Activated naive CD4-positive, alpha-beta T cell treated with anti-CD3 and anti-CD28 coated beads, Interleukin-2, amount 10 ng/mL, durations not matched to agents 7 days and 5 days (primary cell): ENCODE measurements at regions not wholly inside any gene's neighbourhood (a gene's known extent, or its start where the extent isn't known, plus 50 kb on each side); places are given as distances from the start of the nearest gene placed in this dataset.

Source experiments
- CTCF ChIA-PET: fragments of 350-600 bp; sonication (Branson Sonifier 250); formaldehyde crosslinking; loops from one replicate; lab custom pipeline; 2021; ENCODE audit warnings: antibody characterized with exemption; lab: Charles Lee
- DNase-seq: peaks from one replicate; pipeline ENCODE4 v3.0.0-alpha.2; 2020
- H3K27ac Mint-ChIP-seq: one replicate; pipeline ENCODE4 v1.8.0; 2021; ENCODE audit warnings: mild to moderate bottlenecking, moderate library complexity, mixed read lengths
- H3K27me3 Mint-ChIP-seq: one replicate; pipeline ENCODE4 v1.8.0; 2021; ENCODE audit warnings: mild to moderate bottlenecking, mixed read lengths
- H3K36me3 Mint-ChIP-seq: one replicate; pipeline ENCODE4 v1.8.0; 2021; ENCODE audit warnings: mixed read lengths
- H3K4me1 Mint-ChIP-seq: one replicate; pipeline ENCODE4 v1.8.0; 2021; ENCODE audit warnings: mixed read lengths
- H3K4me3 Mint-ChIP-seq: one replicate; pipeline ENCODE4 v1.8.0; 2021; ENCODE audit warnings: mild to moderate bottlenecking, moderate library complexity, mixed read lengths
- H3K9me3 Mint-ChIP-seq: one replicate; pipeline ENCODE4 v1.8.0; 2021; ENCODE audit warnings: mixed read lengths

GRCh38 chrX:11908371-11908770, 150.3 kb downstream of the MSL3 start:
- Mint-ChIP-seq H3K27ac (no peak overlapping the region), H3K4me1 (peaks cover 11% of the 10 kb centered on the region), H3K9me3 (no peaks in the 10 kb centered on the region), H3K4me3 (no peak overlapping the region), H3K36me3 (no peaks in the 10 kb centered on the region), H3K27me3 (peaks cover 5% of the 10 kb centered on the region)
- DNase-seq = peak; percentile 35
- CTCF ChIA-PET = interaction anchor here (2.4 kb wide), 1 partner anchor 121 kb away, joined by 12 read pairs; no protein-coding TSS in a partner anchor

GRCh38 chrX:11913001-11913400, 155.0 kb downstream of the MSL3 start:
- H3K27ac Mint-ChIP-seq = no peak overlapping the region
- DNase-seq = no peak
- no peaks in the 10 kb centered on the region for H3K9me3 Mint-ChIP-seq
- peaks cover 3% of the 10 kb centered on the region for H3K4me1 Mint-ChIP-seq
- H3K27me3 Mint-ChIP-seq = peaks cover 11% of the 10 kb centered on the region
- CTCF ChIA-PET = interaction anchor here (0.6 kb wide), 1 partner anchor 360 kb away, joined by 3 read pairs; no protein-coding TSS in a partner anchor
- H3K36me3 Mint-ChIP-seq = no peaks in the 10 kb centered on the region
- H3K4me3 Mint-ChIP-seq = no peak overlapping the region

- CTCF ChIA-PET = no interaction called here
- Mint-ChIP-seq H3K27ac (no peak overlapping the region), H3K36me3 (no peaks in the 10 kb centered on the region), H3K4me3 (no peak overlapping the region), H3K4me1 (no peaks in the 10 kb centered on the region), H3K9me3 (no peaks in the 10 kb centered on the region), H3K27me3 (no peaks in the 10 kb centered on the region)
- no peak for DNase-seq
These were observed 171.4 kb downstream of the MSL3 start for GRCh38 chrX:11929476-11929875.

GRCh38 chrX:11932423-11932822, 174.4 kb downstream of the MSL3 start:
- H3K27ac Mint-ChIP-seq = no peak overlapping the region
- H3K27me3 Mint-ChIP-seq = no peaks in the 10 kb centered on the region
- H3K4me3 Mint-ChIP-seq = no peak overlapping the region
- no peaks in the 10 kb centered on the region for H3K36me3 Mint-ChIP-seq
- no peaks in the 10 kb centered on the region for H3K9me3 Mint-ChIP-seq
- DNase-seq = no peak
- no peaks in the 10 kb centered on the region for H3K4me1 Mint-ChIP-seq
- CTCF ChIA-PET = no interaction called here

- Mint-ChIP-seq H3K36me3 (no peaks in the 10 kb centered on the region), H3K9me3 (no peaks in the 10 kb centered on the region), H3K4me3 (no peak overlapping the region), H3K27me3 (no peaks in the 10 kb centered on the region), H3K4me1 (no peaks in the 10 kb centered on the region), H3K27ac (no peak overlapping the region)
- CTCF ChIA-PET = no interaction called here
- no peak for DNase-seq
These were observed 176.1 kb downstream of the MSL3 start for GRCh38 chrX:11934089-11934488.

GRCh38 chrX:11941571-11941970, 183.5 kb downstream of the MSL3 start:
- CTCF ChIA-PET = no interaction called here
- no peaks in the 10 kb centered on the region for H3K27me3 Mint-ChIP-seq
- H3K36me3 Mint-ChIP-seq = no peaks in the 10 kb centered on the region
- no peak overlapping the region for H3K27ac Mint-ChIP-seq
- DNase-seq = no peak
- no peaks in the 10 kb centered on the region for H3K4me1 Mint-ChIP-seq
- H3K4me3 Mint-ChIP-seq = no peak overlapping the region
- no peaks in the 10 kb centered on the region for H3K9me3 Mint-ChIP-seq

GRCh38 chrX:11944501-11944900, 186.5 kb downstream of the MSL3 start:
- no peaks in the 10 kb centered on the region for H3K36me3 Mint-ChIP-seq
- no peaks in the 10 kb centered on the region for H3K27me3 Mint-ChIP-seq
- H3K4me1 Mint-ChIP-seq = no peaks in the 10 kb centered on the region
- CTCF ChIA-PET = no interaction called here
- no peaks in the 10 kb centered on the region for H3K9me3 Mint-ChIP-seq
- no peak for DNase-seq
- H3K27ac Mint-ChIP-seq = no peak overlapping the region
- H3K4me3 Mint-ChIP-seq = no peak overlapping the region

GRCh38 chrX:11949291-11949690, 189.0 kb upstream of the FRMPD4 start:
- H3K27me3 Mint-ChIP-seq = no peaks in the 10 kb centered on the region
- no peak for DNase-seq
- no peaks in the 10 kb centered on the region for H3K4me1 Mint-ChIP-seq
- H3K9me3 Mint-ChIP-seq = no peaks in the 10 kb centered on the region
- no peak overlapping the region for H3K4me3 Mint-ChIP-seq
- H3K36me3 Mint-ChIP-seq = no peaks in the 10 kb centered on the region
- CTCF ChIA-PET = no interaction called here
- no peak overlapping the region for H3K27ac Mint-ChIP-seq

GRCh38 chrX:11952176-11952720, 186.0 kb upstream of the FRMPD4 start:
- no peak overlapping the region for H3K4me3 Mint-ChIP-seq
- H3K9me3 Mint-ChIP-seq = no peaks in the 10 kb centered on the region
- H3K27ac Mint-ChIP-seq = no peak overlapping the region
- DNase-seq = no peak
- CTCF ChIA-PET = no interaction called here
- H3K27me3 Mint-ChIP-seq = no peaks in the 10 kb centered on the region
- H3K36me3 Mint-ChIP-seq = no peaks in the 10 kb centered on the region
- no peaks in the 10 kb centered on the region for H3K4me1 Mint-ChIP-seq

- no peak overlapping the region for H3K4me3 Mint-ChIP-seq
- CTCF ChIA-PET = no interaction called here
These were observed 184.7 kb upstream of the FRMPD4 start for GRCh38 chrX:11953615-11954014.

GRCh38 chrX:11954176-11954575, 184.1 kb upstream of the FRMPD4 start:
- no peaks in the 10 kb centered on the region for H3K4me1 Mint-ChIP-seq
- CTCF ChIA-PET = no interaction called here
- H3K27me3 Mint-ChIP-seq = no peaks in the 10 kb centered on the region
- DNase-seq = no peak
- H3K9me3 Mint-ChIP-seq = no peaks in the 10 kb centered on the region
- no peak overlapping the region for H3K4me3 Mint-ChIP-seq
- H3K27ac Mint-ChIP-seq = no peak overlapping the region
- no peaks in the 10 kb centered on the region for H3K36me3 Mint-ChIP-seq

More at GRCh38 chrX:11953615-11954014, 184.7 kb upstream of the FRMPD4 start:
- DNase-seq = no peak
- Mint-ChIP-seq H3K27me3 (no peaks in the 10 kb centered on the region), H3K27ac (no peak overlapping the region), H3K4me1 (no peaks in the 10 kb centered on the region), H3K36me3 (no peaks in the 10 kb centered on the region), H3K9me3 (no peaks in the 10 kb centered on the region)

GRCh38 chrX:11960031-11960430, 178.2 kb upstream of the FRMPD4 start:
- no peak overlapping the region for H3K27ac Mint-ChIP-seq
- CTCF ChIA-PET = no interaction called here
- H3K4me1 Mint-ChIP-seq = no peaks in the 10 kb centered on the region

GRCh38 chrX:11965436-11965835, 172.8 kb upstream of the FRMPD4 start:
- no peaks in the 10 kb centered on the region for H3K36me3 Mint-ChIP-seq
- H3K4me1 Mint-ChIP-seq = no peaks in the 10 kb centered on the region
- CTCF ChIA-PET = no interaction called here
- no peaks in the 10 kb centered on the region for H3K9me3 Mint-ChIP-seq
- no peak overlapping the region for H3K4me3 Mint-ChIP-seq
- H3K27ac Mint-ChIP-seq = no peak overlapping the region
- no peak for DNase-seq
- no peaks in the 10 kb centered on the region for H3K27me3 Mint-ChIP-seq

More at GRCh38 chrX:11960031-11960430, 178.2 kb upstream of the FRMPD4 start:
- no peaks in the 10 kb centered on the region for H3K9me3 Mint-ChIP-seq
- no peaks in the 10 kb centered on the region for H3K36me3 Mint-ChIP-seq
- H3K4me3 Mint-ChIP-seq = no peak overlapping the region
- no peak for DNase-seq
- no peaks in the 10 kb centered on the region for H3K27me3 Mint-ChIP-seq

- H3K4me3 Mint-ChIP-seq = no peak overlapping the region
- H3K9me3 Mint-ChIP-seq = no peaks in the 10 kb centered on the region
- H3K27me3 Mint-ChIP-seq = no peaks in the 10 kb centered on the region
- no peaks in the 10 kb centered on the region for H3K36me3 Mint-ChIP-seq
- no peak for DNase-seq
- CTCF ChIA-PET = no interaction called here
- H3K27ac Mint-ChIP-seq = no peak overlapping the region
- H3K4me1 Mint-ChIP-seq = no peaks in the 10 kb centered on the region
These were observed 170.0 kb upstream of the FRMPD4 start for GRCh38 chrX:11967986-11968869.

- Mint-ChIP-seq H3K36me3 (no peaks in the 10 kb centered on the region), H3K27ac (no peak overlapping the region), H3K9me3 (no peaks in the 10 kb centered on the region), H3K4me1 (no peaks in the 10 kb centered on the region), H3K4me3 (no peak overlapping the region), H3K27me3 (no peaks in the 10 kb centered on the region)
- CTCF ChIA-PET = no interaction called here
- DNase-seq = no peak
These were observed 169.3 kb upstream of the FRMPD4 start for GRCh38 chrX:11968991-11969390.
